Panc1 (cell line): ENCODE measurements at regions not wholly inside any gene's neighbourhood (a gene's known extent, or its start where the extent isn't known, plus 50 kb on each side); places are given as distances from the start of the nearest gene placed in this dataset.

Source experiments
- ATAC-seq: fragments of 200-7000 bp; cut with Tn5 transposase; 2 replicates; pipeline ENCODE4 v1.9.1; 2020; ENCODE audit warnings: mild to moderate bottlenecking, moderate library complexity
- BruUV-seq: library from RNA; stranded (reverse); fragments of 400-500 nt; replicated peaks from 2 replicates; lab custom pipeline; 2021; lab: Mats Ljungman, UMichigan
- CTCF ChIA-PET: fragments of 300-600 bp; sonication (Branson Sonifier 250); formaldehyde crosslinking; loops from one replicate; lab custom pipeline; 2022; ENCODE audit warnings: antibody characterized with exemption; lab: Charles Lee
- POLR2A ChIA-PET: fragments of 300-600 bp; sonication (Branson Sonifier 250); formaldehyde crosslinking; loops from one replicate; lab custom pipeline; 2022; ENCODE audit warnings: antibody characterized with exemption; lab: Charles Lee
- DNase-seq: peaks from one replicate; pipeline ENCODE4 v3.0.0-alpha.2; 2010; ENCODE audit warnings: low read depth, low spot score
- H3K27ac ChIP-seq: 2 replicates; pipeline ENCODE4 v1.5.1; 2011; ENCODE audit warnings: mild to moderate bottlenecking, low read length, inconsistent platforms
- H3K27me3 ChIP-seq: fragments of 200-500 bp; sonication (Bioruptor generic); 2 replicates; pipeline ENCODE4 v1.6.0; 2014; ENCODE audit warnings: low read length, inconsistent platforms; ENCODE audit not compliant: control insufficient read depth, insufficient read depth
- H3K36me3 ChIP-seq: fragments of 200-500 bp; sonication (Bioruptor generic); 2 replicates; pipeline ENCODE4 v1.5.1; 2014; ENCODE audit warnings: inconsistent platforms, mild to moderate bottlenecking, low read length, moderate library complexity; ENCODE audit not compliant: control insufficient read depth, insufficient read depth
- H3K4me1 ChIP-seq: 2 replicates; pipeline ENCODE4 v1.5.1; 2011; ENCODE audit warnings: inconsistent platforms, mild to moderate bottlenecking, low read length, moderate library complexity; ENCODE audit not compliant: control insufficient read depth, insufficient read depth
- H3K4me3 ChIP-seq, 2 experiments: 2 replicates each; pipeline ENCODE4 v1.5.1; 2011 to 2012; ENCODE audit warnings: low read depth in 2 of 2, low read length in 2 of 2, mild to moderate bottlenecking in 2 of 2, inconsistent platforms in 1 of 2, moderate library complexity in 1 of 2
- H3K9me3 ChIP-seq: fragments of 200-500 bp; sonication (Bioruptor generic); 2 replicates; pipeline ENCODE4 v1.5.1; 2014; ENCODE audit warnings: low read depth, mild to moderate bottlenecking, inconsistent platforms, low read length, moderate library complexity; ENCODE audit not compliant: control insufficient read depth, insufficient read depth
- POLR2AphosphoS5 ChIP-seq: IDR thresholded peaks from 2 replicates; pipeline ENCODE4 v1.6.1; 2012; ENCODE audit warnings: mild to moderate bottlenecking, low read depth, low read length, moderate library complexity
- REST ChIP-seq, 2 experiments: IDR thresholded peaks; 2 replicates each; pipeline ENCODE4 v1.6.1; 2011 to 2012; ENCODE audit warnings: low read depth in 2 of 2, control low read depth in 1 of 2, low read length in 1 of 2, mild to moderate bottlenecking in 1 of 2, moderate library complexity in 1 of 2; ENCODE audit not compliant: insufficient read depth in 1 of 2
- SIN3A ChIP-seq: IDR thresholded peaks from 2 replicates; pipeline ENCODE4 v1.6.1; 2012; ENCODE audit warnings: low read depth, mild to moderate bottlenecking, low read length, moderate library complexity, borderline replicate concordance; ENCODE audit not compliant: insufficient read depth
- TCF7L2 ChIP-seq: IDR thresholded peaks from 2 replicates; pipeline ENCODE4 v1.6.1; 2011; ENCODE audit warnings: mild to moderate bottlenecking, low read depth, low read length, inconsistent platforms
- in situ Hi-C: cut with HindIII; loops from 2 replicates; pipeline ENCODE4 v1.10.0; 2016; ENCODE audit warnings: low sequenced_read_pairs, low pct_unique_long_range_greater_than_20kb
- intact Hi-C: fragments of 100-400 bp; cut with micrococcal nuclease; formaldehyde crosslinking; loops from one replicate; pipeline ENCODE4 v1.10.0; 2022; ENCODE audit not compliant: unreplicated experiment
- TF ChIP-seq, protein P1 (sequence below): fragments of 450-650 bp; IDR thresholded peaks from 2 replicates; pipeline ENCODE4 v1.5.1; 2017; ENCODE audit warnings: mild to moderate bottlenecking

DNA sequence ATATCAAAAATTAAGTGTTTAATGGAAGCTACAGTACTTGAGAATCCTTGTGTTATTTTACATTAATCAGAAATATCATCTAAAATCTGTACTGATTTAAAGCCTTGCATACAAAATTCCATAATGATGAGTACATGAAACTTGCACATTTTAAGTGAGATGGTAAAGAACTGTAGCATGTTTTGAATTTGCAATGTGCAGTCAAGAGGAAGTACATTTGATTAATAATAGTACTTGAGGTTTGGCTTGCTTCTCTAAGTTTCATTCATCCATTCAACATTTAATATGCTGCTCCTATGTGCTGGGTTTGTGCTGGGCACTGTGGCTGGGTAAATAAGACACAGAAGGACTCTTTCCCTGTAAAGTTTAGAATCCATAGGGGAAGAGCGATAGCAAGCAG, 332.3 kb downstream of the CNTN3 start:
- Histone ChIP-seq H3K9me3 (no peaks in the 10 kb centered on the region), H3K4me1 (no peaks in the 10 kb centered on the region), H3K27me3 (no peaks in the 10 kb centered on the region), H3K4me3 (no peak overlapping the region), H3K36me3 (no peaks in the 10 kb centered on the region), H3K27ac (no peak overlapping the region)
- intact Hi-C loops = no loop called here
- BruUV-seq = no TSS peak
- POLR2A ChIA-PET = no interaction called here
- TF ChIP-seq, protein P1, sequence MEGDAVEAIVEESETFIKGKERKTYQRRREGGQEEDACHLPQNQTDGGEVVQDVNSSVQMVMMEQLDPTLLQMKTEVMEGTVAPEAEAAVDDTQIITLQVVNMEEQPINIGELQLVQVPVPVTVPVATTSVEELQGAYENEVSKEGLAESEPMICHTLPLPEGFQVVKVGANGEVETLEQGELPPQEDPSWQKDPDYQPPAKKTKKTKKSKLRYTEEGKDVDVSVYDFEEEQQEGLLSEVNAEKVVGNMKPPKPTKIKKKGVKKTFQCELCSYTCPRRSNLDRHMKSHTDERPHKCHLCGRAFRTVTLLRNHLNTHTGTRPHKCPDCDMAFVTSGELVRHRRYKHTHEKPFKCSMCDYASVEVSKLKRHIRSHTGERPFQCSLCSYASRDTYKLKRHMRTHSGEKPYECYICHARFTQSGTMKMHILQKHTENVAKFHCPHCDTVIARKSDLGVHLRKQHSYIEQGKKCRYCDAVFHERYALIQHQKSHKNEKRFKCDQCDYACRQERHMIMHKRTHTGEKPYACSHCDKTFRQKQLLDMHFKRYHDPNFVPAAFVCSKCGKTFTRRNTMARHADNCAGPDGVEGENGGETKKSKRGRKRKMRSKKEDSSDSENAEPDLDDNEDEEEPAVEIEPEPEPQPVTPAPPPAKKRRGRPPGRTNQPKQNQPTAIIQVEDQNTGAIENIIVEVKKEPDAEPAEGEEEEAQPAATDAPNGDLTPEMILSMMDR = no peak
- no peak for TF ChIP-seq REST (IDR thresholded peaks at IDR 0.05; ENCODE audit: insufficient read depth in 1 of 2, low read depth in 2 of 2, low read length in 1 of 2)
- TF ChIP-seq POLR2AphosphoS5 = no peak
- TF ChIP-seq TCF7L2 = no peak
- TF ChIP-seq SIN3A = no peak
- CTCF ChIA-PET = no interaction called here
- no peak for ATAC-seq
- DNase-seq = no peak
- in situ Hi-C loops = no loop called here

DNA sequence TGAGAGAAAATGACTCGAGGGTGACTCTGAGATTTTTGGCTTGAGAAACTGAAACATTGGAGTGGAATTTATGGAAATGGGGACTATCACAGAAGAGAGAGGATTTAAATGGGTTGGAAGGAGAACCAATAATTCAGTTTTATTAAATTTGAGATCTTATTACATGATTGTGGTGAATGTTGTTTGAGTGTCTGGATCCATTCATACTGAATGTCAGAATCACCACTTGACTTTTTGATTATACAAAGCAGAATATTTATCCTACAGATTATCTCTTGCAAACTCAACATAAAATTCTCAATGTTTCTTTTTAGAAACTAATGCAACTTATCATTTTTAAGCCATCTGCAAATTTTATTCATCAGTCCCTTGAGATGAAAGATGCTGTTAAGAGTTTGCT, 332.8 kb downstream of the CNTN3 start:
- no peaks in the 10 kb centered on the region for H3K4me1 ChIP-seq
- DNase-seq (no peak), ATAC-seq (no peak)
- no peak overlapping the region for H3K4me3 ChIP-seq
- BruUV-seq = no TSS peak
- no peak for TF ChIP-seq TCF7L2
- no peak for TF ChIP-seq REST (IDR thresholded peaks at IDR 0.05; ENCODE audit: insufficient read depth in 1 of 2, low read depth in 2 of 2, low read length in 1 of 2)
- TF ChIP-seq POLR2AphosphoS5 = no peak
- no peak for TF ChIP-seq SIN3A
- TF ChIP-seq, protein P1 = no peak
- no peak overlapping the region for H3K27ac ChIP-seq
- CTCF ChIA-PET = no interaction called here
- POLR2A ChIA-PET = no interaction called here
- intact Hi-C loops (no loop called here), in situ Hi-C loops (no loop called here)
- H3K36me3 ChIP-seq = no peaks in the 10 kb centered on the region
- no peaks in the 10 kb centered on the region for H3K27me3 ChIP-seq
- no peaks in the 10 kb centered on the region for H3K9me3 ChIP-seq
